DND-41 (cell line): ENCODE measurements at regions not wholly inside any gene's neighbourhood (a gene's known extent, or its start where the extent isn't known, plus 50 kb on each side); places are given as distances from the start of the nearest gene placed in this dataset.
A peak's percentile ranks its signal among the peaks of the same experiment; 100 is the strongest.

Source experiments
- ATAC-seq: fragments of 200-7000 bp; cut with Tn5 transposase; 3 replicates; pipeline ENCODE4 v1.9.1; 2021; ENCODE audit warnings: low read depth; ENCODE audit not compliant: insufficient read depth
- DNase-seq: peaks from one replicate; pipeline ENCODE4 v3.0.0-alpha.2; 2020
- H2AFZ ChIP-seq: 2 replicates; pipeline ENCODE4 v1.6.0; 2012; ENCODE audit warnings: low read depth, low read length
- H3K27ac ChIP-seq: 2 replicates; pipeline ENCODE4 v1.5.1; 2012; ENCODE audit warnings: low read length, inconsistent platforms
- H3K27me3 ChIP-seq: fragments of 200-600 bp; sonication (generic); 2 replicates; pipeline ENCODE4 v1.6.0; 2012; ENCODE audit warnings: low read length, mild to moderate bottlenecking, inconsistent platforms; ENCODE audit not compliant: insufficient read depth, poor library complexity
- H3K36me3 ChIP-seq: 2 replicates; pipeline ENCODE4 v1.5.1; 2012; ENCODE audit warnings: low read length, inconsistent platforms; ENCODE audit not compliant: insufficient read depth
- H3K4me1 ChIP-seq: 2 replicates; pipeline ENCODE4 v1.5.1; 2012; ENCODE audit warnings: mild to moderate bottlenecking, low read length; ENCODE audit not compliant: insufficient read depth
- H3K4me2 ChIP-seq: 2 replicates; pipeline ENCODE4 v1.6.0; 2012; ENCODE audit warnings: mild to moderate bottlenecking, moderate library complexity, low read length, inconsistent platforms; ENCODE audit not compliant: insufficient read depth
- H3K4me3 ChIP-seq, 2 experiments: fragments of 200-600 bp in 1 of 2; shearing (Covaris generic) in 1 of 2; 2 replicates each; pipeline ENCODE4 v1.5.1; 2012 to 2016; ENCODE audit warnings: inconsistent platforms in 2 of 2, low read length in 2 of 2, mild to moderate bottlenecking in 2 of 2, low read depth in 1 of 2, moderate library complexity in 1 of 2
- H3K79me2 ChIP-seq: 2 replicates; pipeline ENCODE4 v1.6.0; 2012; ENCODE audit warnings: low read length, inconsistent platforms; ENCODE audit not compliant: insufficient read depth
- H3K9ac ChIP-seq: 2 replicates; pipeline ENCODE4 v1.6.0; 2012; ENCODE audit warnings: low read depth, mild to moderate bottlenecking, inconsistent platforms, low read length, moderate library complexity
- H3K9me3 ChIP-seq: 2 replicates; pipeline ENCODE4 v1.5.1; 2012; ENCODE audit warnings: low read length, moderate library complexity, mild to moderate bottlenecking, inconsistent platforms; ENCODE audit not compliant: insufficient read depth, severe bottlenecking
- H4K20me1 ChIP-seq: 2 replicates; pipeline ENCODE4 v1.6.0; 2012; ENCODE audit warnings: low read length; ENCODE audit not compliant: insufficient read depth
- EZH2 ChIP-seq: IDR thresholded peaks from 3 replicates; pipeline ENCODE4 v1.6.1; 2012; ENCODE audit warnings: borderline replicate concordance, low read depth, mild to moderate bottlenecking, moderate library complexity, low read length, inconsistent platforms; ENCODE audit not compliant: severe bottlenecking
- TF ChIP-seq, protein P1 (sequence below): IDR thresholded peaks from 2 replicates; pipeline ENCODE4 v1.5.1; 2012; ENCODE audit warnings: borderline replicate concordance, low read length, moderate library complexity, mild to moderate bottlenecking; ENCODE audit not compliant: poor library complexity, severe bottlenecking; ENCODE audit errors: extremely low read depth

DNA sequence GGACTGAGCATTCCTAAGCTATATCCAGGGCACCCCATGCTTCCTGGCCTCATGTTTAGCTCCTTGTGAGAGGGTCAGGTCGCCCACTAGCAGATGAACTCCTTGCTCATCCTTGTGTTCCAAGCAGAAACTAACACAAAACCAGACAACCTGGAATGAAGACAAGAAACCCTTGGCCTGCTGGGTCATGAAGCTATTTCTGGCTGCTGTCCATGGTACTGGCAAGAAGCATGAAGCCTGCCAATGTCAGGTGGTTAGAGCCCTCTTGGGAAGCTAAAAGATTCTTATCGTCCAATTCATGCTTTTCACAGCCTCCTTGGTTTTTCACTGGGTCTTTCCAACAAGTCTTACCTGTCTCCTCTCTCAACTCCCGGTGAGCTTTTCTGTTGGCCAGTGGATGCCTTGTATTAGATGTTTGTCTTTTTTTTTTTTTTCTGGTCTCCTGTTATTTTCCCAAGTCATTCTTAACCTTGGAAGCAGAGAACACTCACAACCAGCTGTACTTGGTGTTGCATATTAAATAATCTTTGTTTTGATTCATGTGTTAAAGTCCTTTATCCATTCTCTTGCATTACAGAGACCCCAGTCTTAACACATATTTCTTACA lies 180.3 kb downstream of the ANKRD60 start:
- ATAC-seq, result peak; percentile 64; the same call in 2 of the 3 replicates
- Histone ChIP-seq H4K20me1 (peaks cover 10% of the 10 kb centered on the region; the same call in 1 of the 2 replicates), H3K9ac (no peak overlapping the region), H3K9me3 (peaks cover 11% of the 10 kb centered on the region), H3K79me2 (no peaks in the 10 kb centered on the region), H3K4me2 (no peak overlapping the region), H3K27me3 (no peaks in the 10 kb centered on the region), H3K27ac (no peak overlapping the region), H3K4me1 (no peaks in the 10 kb centered on the region), H3K4me3 (no peak overlapping the region), H3K36me3 (no peaks in the 10 kb centered on the region), H2AFZ (no peak overlapping the region)
- no peak for TF ChIP-seq EZH2
- TF ChIP-seq, protein P1, sequence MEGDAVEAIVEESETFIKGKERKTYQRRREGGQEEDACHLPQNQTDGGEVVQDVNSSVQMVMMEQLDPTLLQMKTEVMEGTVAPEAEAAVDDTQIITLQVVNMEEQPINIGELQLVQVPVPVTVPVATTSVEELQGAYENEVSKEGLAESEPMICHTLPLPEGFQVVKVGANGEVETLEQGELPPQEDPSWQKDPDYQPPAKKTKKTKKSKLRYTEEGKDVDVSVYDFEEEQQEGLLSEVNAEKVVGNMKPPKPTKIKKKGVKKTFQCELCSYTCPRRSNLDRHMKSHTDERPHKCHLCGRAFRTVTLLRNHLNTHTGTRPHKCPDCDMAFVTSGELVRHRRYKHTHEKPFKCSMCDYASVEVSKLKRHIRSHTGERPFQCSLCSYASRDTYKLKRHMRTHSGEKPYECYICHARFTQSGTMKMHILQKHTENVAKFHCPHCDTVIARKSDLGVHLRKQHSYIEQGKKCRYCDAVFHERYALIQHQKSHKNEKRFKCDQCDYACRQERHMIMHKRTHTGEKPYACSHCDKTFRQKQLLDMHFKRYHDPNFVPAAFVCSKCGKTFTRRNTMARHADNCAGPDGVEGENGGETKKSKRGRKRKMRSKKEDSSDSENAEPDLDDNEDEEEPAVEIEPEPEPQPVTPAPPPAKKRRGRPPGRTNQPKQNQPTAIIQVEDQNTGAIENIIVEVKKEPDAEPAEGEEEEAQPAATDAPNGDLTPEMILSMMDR, result no peak
- peak; percentile 54 for DNase-seq

DNA sequence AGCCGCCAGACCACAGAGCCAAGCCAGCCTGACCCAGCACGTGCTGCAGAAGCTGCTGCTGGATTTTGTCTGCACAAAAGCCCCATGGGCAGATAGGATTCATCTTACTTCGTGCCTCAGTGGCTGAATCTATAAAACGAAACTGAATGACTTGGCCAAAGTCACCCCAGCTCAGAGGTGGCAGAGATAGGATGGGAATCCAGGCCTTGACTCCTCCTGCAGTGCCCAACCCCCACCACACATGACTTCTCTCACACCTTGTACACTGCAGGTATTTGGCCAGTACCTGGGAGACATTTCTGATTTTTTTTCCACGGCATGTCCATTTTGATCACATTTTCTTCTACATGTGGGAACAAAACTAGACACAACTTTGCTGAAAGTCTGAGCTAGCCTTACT lies 182.1 kb downstream of the ANKRD60 start:
- peaks cover 4% of the 10 kb centered on the region for H3K9me3 ChIP-seq
- H3K4me2 ChIP-seq, result no peak overlapping the region
- H3K27me3 ChIP-seq, result no peaks in the 10 kb centered on the region
- H4K20me1 ChIP-seq, result peaks cover 10% of the 10 kb centered on the region; the same call in 1 of the 2 replicates
- TF ChIP-seq, protein P1, result no peak
- no peak for TF ChIP-seq EZH2
- no peaks in the 10 kb centered on the region for H3K4me1 ChIP-seq
- no peak overlapping the region for H3K9ac ChIP-seq
- no peak for DNase-seq
- H3K4me3 ChIP-seq, result no peak overlapping the region
- no peak for ATAC-seq
- H3K79me2 ChIP-seq, result no peaks in the 10 kb centered on the region
- H3K36me3 ChIP-seq, result no peaks in the 10 kb centered on the region
- no peak overlapping the region for H2AFZ ChIP-seq
- H3K27ac ChIP-seq, result no peak overlapping the region

DNA sequence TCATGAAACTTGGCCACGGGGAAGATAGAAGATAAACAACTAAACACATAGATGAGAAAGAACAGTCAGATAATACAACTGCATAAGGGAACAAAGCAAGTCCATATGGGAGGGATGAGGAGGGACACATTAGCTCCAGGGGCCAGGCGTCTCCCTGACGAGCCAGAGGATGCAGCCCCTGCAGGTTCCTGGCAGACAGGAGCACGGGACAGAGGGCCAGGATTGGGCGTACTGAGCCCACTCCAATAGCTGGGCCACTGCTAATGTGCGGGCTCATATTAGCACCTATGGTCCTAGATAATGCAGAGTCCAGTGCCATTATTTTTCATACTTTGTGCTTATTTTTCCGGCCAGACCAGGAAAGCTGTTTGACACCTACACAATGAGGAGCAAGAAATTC lies 182.9 kb downstream of the ANKRD60 start:
- H3K79me2 ChIP-seq, result no peaks in the 10 kb centered on the region
- no peak overlapping the region for H3K4me2 ChIP-seq

More for the DNA sequence above, 182.9 kb downstream of the ANKRD60 start:
- no peak for ATAC-seq
- H2AFZ ChIP-seq, result no peak overlapping the region
- no peak overlapping the region for H3K4me3 ChIP-seq
- no peaks in the 10 kb centered on the region for H3K36me3 ChIP-seq
- DNase-seq, result no peak
- H3K27me3 ChIP-seq, result no peaks in the 10 kb centered on the region
- H3K9ac ChIP-seq, result no peak overlapping the region
- TF ChIP-seq, protein P1, result no peak
- TF ChIP-seq EZH2, result no peak
- H3K27ac ChIP-seq, result no peak overlapping the region
- no peaks in the 10 kb centered on the region for H3K9me3 ChIP-seq
- H3K4me1 ChIP-seq, result no peaks in the 10 kb centered on the region
- peaks cover 10% of the 10 kb centered on the region; the same call in 1 of the 2 replicates for H4K20me1 ChIP-seq
